ENCODE measurements at regions not wholly inside any gene's neighbourhood (a gene's known extent, or its start where the extent isn't known, plus 50 kb on each side); places are given as distances from the start of the nearest gene placed in this dataset.

DNA sequence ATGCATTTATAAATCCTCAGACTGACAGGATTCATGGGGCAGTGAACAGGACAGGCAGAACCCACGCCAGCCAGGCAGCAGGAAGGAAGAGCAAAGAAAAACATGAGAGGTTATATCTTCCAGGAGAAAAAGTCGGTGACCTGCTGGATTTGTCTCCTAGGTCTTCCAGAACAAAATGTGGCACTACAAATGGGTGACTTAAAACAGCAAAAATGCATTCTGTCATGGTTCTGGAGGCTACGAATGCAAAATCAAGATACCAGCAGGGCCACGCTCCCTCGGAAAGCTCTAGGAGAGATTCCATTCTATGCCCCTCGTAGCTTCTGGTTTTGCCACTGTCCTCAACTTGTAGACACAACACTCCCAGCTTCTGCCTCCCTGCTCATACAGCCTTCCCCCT, 63.4 kb downstream of the PSMG1 start:
- Histone ChIP-seq H3K27me3 (replicated peaks; ENCODE audit: insufficient read depth) (no peaks in the 10 kb centered on the region), H4K20me1 (ENCODE audit: insufficient read depth) (no peaks in the 10 kb centered on the region), H3K79me2 (ENCODE audit: insufficient read depth) (no peaks in the 10 kb centered on the region), H3F3A (ENCODE audit: insufficient read depth) (no peaks in the 10 kb centered on the region), H3K9ac (no peak overlapping the region), H3K4me2 (ENCODE audit: unreplicated experiment) (no peak overlapping the region), H3K9me2 (ENCODE audit: insufficient read depth) (no peaks in the 10 kb centered on the region), H2AFZ (no peak overlapping the region), H3K4me1 (ENCODE audit: insufficient read depth) (peaks cover 6% of the 10 kb centered on the region), H3K27ac (no peak overlapping the region), H3K9me3 (ENCODE audit: low read depth) (no peaks in the 10 kb centered on the region), H3K36me3 (ENCODE audit: low read depth) (no peaks in the 10 kb centered on the region), H3K4me3 (no peak overlapping the region)
- in situ Hi-C loops (cut with MboI): loop anchor here (10.0 kb wide), 1 partner anchor 315 kb away; the partner anchor contains the start of gene ETS2
- WGBS, 2 experiments (ENCODE audit: low coverage in 1 of 2, low lambda C conversion rate in 2 of 2, missing lambda C conversion rate in 2 of 2): 83 to 88% methylated on average over 6 of the region's 6 CpGs
- DNase-seq: no peak
- TF ChIP-seq EZH2 (IDR thresholded peaks at IDR 0.05; ENCODE audit: insufficient read depth, poor library complexity, severe bottlenecking): no peak
- no peak for TF ChIP-seq EZH2phosphoT487 (IDR thresholded peaks at IDR 0.05; ENCODE audit: insufficient read depth, low read depth)

DNA sequence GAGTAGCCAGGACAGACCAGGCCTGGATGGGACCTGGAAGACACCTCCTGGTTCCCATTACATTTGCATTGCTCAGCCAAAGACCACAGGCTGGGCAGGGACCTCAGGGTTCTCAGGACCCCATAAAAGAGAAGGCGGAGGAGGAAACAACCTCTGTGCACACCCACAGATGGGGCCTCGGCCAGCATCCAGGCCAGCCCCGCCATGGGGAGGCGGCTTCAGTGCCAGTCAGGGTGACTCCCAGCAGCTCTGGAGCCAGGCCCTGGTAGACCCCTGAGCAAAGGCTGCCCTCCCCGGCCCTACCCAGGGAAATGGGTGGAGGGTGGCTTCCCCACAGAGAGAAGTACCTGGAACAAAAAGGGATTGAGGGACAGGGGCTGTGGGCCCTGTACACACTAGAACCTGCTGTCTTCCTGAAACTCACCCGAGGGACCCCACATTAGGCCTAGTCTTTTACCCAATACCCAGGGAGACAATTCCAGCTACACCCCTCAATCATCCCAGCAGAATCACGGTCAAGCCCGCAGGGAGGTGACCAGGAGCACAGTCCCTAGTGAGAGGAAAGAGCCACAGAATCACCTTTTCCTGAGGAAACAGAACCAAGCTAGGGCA, 64.5 kb downstream of the PSMG1 start:
- H3K9ac ChIP-seq: no peak overlapping the region
- H3K4me1 ChIP-seq (ENCODE audit: insufficient read depth): peaks cover 11% of the 10 kb centered on the region
- WGBS, 2 experiments (ENCODE audit: low coverage in 1 of 2, low lambda C conversion rate in 2 of 2, missing lambda C conversion rate in 2 of 2): 97 to 98% methylated on average over 8 of the region's 8 CpGs
- no peaks in the 10 kb centered on the region for H3K27me3 ChIP-seq (replicated peaks; ENCODE audit: insufficient read depth)
- H3F3A ChIP-seq (ENCODE audit: insufficient read depth): no peaks in the 10 kb centered on the region
- no peak overlapping the region for H3K4me3 ChIP-seq
- no peaks in the 10 kb centered on the region for H3K9me3 ChIP-seq (ENCODE audit: low read depth)
- TF ChIP-seq EZH2 (IDR thresholded peaks at IDR 0.05; ENCODE audit: insufficient read depth, poor library complexity, severe bottlenecking): no peak
- no peak for TF ChIP-seq EZH2phosphoT487 (IDR thresholded peaks at IDR 0.05; ENCODE audit: insufficient read depth, low read depth)
- no peaks in the 10 kb centered on the region for H3K36me3 ChIP-seq (ENCODE audit: low read depth)
- no peak overlapping the region for H2AFZ ChIP-seq
- H3K79me2 ChIP-seq (ENCODE audit: insufficient read depth): no peaks in the 10 kb centered on the region
- no peak overlapping the region for H3K27ac ChIP-seq
- H3K4me2 ChIP-seq (ENCODE audit: unreplicated experiment): no peak overlapping the region
- H3K9me2 ChIP-seq (ENCODE audit: insufficient read depth): no peaks in the 10 kb centered on the region
- no peaks in the 10 kb centered on the region for H4K20me1 ChIP-seq (ENCODE audit: insufficient read depth)
- no peak for DNase-seq
- in situ Hi-C loops (cut with MboI): no loop called here

DNA sequence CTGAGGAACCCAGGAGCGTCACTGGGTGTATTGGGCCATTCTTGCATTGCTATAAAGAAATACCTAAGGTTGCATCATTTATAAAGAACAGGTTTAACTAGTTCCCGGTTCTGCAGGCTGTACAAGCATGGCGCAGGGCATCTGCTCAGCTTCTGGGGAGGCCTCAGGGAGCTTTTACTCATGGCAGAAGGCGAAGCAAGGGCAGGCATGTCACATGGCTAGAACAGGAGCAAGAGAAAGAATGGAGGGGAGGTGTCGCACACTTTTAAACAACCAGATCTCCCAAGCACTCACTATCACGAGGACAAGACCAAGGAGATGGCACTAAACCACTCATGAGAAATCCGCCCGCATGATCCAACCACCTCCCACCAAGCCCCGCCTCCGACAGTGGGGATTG, 65.2 kb downstream of the PSMG1 start:
- H3K9me2 ChIP-seq (ENCODE audit: insufficient read depth): no peaks in the 10 kb centered on the region
- H2AFZ ChIP-seq: no peak overlapping the region
- 94 to 95% methylated on average over 10 of the region's 10 CpGs for WGBS, 2 experiments (ENCODE audit: low coverage in 1 of 2, low lambda C conversion rate in 2 of 2, missing lambda C conversion rate in 2 of 2)
- no peaks in the 10 kb centered on the region for H4K20me1 ChIP-seq (ENCODE audit: insufficient read depth)
- no peaks in the 10 kb centered on the region for H3K9me3 ChIP-seq (ENCODE audit: low read depth)
- H3F3A ChIP-seq (ENCODE audit: insufficient read depth): no peaks in the 10 kb centered on the region
- in situ Hi-C loops (cut with MboI): no loop called here
- no peak overlapping the region for H3K27ac ChIP-seq
- no peaks in the 10 kb centered on the region for H3K79me2 ChIP-seq (ENCODE audit: insufficient read depth)
- no peak overlapping the region for H3K4me3 ChIP-seq
- TF ChIP-seq EZH2phosphoT487 (IDR thresholded peaks at IDR 0.05; ENCODE audit: insufficient read depth, low read depth): no peak
- TF ChIP-seq EZH2 (IDR thresholded peaks at IDR 0.05; ENCODE audit: insufficient read depth, poor library complexity, severe bottlenecking): no peak
- H3K36me3 ChIP-seq (ENCODE audit: low read depth): no peaks in the 10 kb centered on the region
- peaks cover 11% of the 10 kb centered on the region for H3K4me1 ChIP-seq (ENCODE audit: insufficient read depth)
- H3K9ac ChIP-seq: no peak overlapping the region
- no peaks in the 10 kb centered on the region for H3K27me3 ChIP-seq (replicated peaks; ENCODE audit: insufficient read depth)
- H3K4me2 ChIP-seq (ENCODE audit: unreplicated experiment): no peak overlapping the region
- DNase-seq: no peak

DNA sequence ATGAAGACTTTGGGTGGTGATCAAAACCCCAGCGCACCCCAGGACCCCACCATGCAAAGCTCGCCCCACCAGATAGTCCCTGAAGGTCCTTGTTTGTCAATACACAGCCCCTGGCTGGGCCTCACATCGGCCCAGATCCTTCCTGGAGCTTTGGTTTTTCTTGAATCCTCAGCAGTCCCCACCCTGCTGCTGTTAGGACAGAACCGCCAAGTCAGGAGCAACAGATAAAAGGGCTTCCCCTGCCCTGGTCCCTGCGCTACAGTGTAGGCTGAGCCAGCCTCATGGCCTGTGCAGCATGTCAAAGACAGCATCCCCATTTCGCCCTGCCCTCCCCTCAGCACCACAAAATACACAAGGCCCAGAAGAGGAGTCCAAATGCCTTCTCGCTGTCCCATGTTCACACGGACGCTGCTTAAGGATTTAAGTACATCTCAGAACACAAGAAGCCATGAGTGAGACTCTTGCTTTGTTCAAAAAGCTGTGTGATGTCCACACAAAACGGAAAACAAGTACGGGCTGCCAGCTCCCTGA, 65.7 kb downstream of the PSMG1 start:
- no peaks in the 10 kb centered on the region for H3F3A ChIP-seq (ENCODE audit: insufficient read depth)
- no peaks in the 10 kb centered on the region for H3K27me3 ChIP-seq (replicated peaks; ENCODE audit: insufficient read depth)
- no peak for TF ChIP-seq EZH2phosphoT487 (IDR thresholded peaks at IDR 0.05; ENCODE audit: insufficient read depth, low read depth)
- no peak for TF ChIP-seq EZH2 (IDR thresholded peaks at IDR 0.05; ENCODE audit: insufficient read depth, poor library complexity, severe bottlenecking)
- H3K4me3 ChIP-seq: no peak overlapping the region
- no peak overlapping the region for H3K4me2 ChIP-seq (ENCODE audit: unreplicated experiment)
- H3K9me3 ChIP-seq (ENCODE audit: low read depth): no peaks in the 10 kb centered on the region
- no peaks in the 10 kb centered on the region for H4K20me1 ChIP-seq (ENCODE audit: insufficient read depth)
- no peak overlapping the region for H3K9ac ChIP-seq
- H3K9me2 ChIP-seq (ENCODE audit: insufficient read depth): no peaks in the 10 kb centered on the region
- no peaks in the 10 kb centered on the region for H3K36me3 ChIP-seq (ENCODE audit: low read depth)
- H3K4me1 ChIP-seq (ENCODE audit: insufficient read depth): peaks cover 11% of the 10 kb centered on the region
- in situ Hi-C loops (cut with MboI): no loop called here
- no peak for DNase-seq
- no peaks in the 10 kb centered on the region for H3K79me2 ChIP-seq (ENCODE audit: insufficient read depth)
- no peak overlapping the region for H2AFZ ChIP-seq
- 91 to 93% methylated on average over 11 of the region's 11 CpGs for WGBS, 2 experiments (ENCODE audit: low coverage in 1 of 2, low lambda C conversion rate in 2 of 2, missing lambda C conversion rate in 2 of 2)
- no peak overlapping the region for H3K27ac ChIP-seq

All from GM23248 (cell line).